AG10803 (cell line): ENCODE measurements at regions not wholly inside any gene's neighbourhood (a gene's known extent, or its start where the extent isn't known, plus 50 kb on each side); places are given as distances from the start of the nearest gene placed in this dataset.

Experiments used
- DNase-seq: peaks from one replicate; pipeline ENCODE4 v3.0.0; 2010; ENCODE audit warnings: low read depth
- H3K4me3 ChIP-seq: 2 replicates; pipeline ENCODE4 v1.5.1; 2011; ENCODE audit warnings: mild to moderate bottlenecking, low read length, control low read depth
- CTCF ChIP-seq: conservative IDR thresholded peaks from 2 replicates; pipeline ENCODE4 v1.5.1; 2011; ENCODE audit warnings: mild to moderate bottlenecking, low read length, control low read depth, inconsistent platforms

GRCh38 chr12:111166779-111167540 lies 201.9 kb downstream of the PHETA1 start:
- H3K4me3 ChIP-seq, result no peak overlapping the region
- DNase-seq, result no peak

DNA sequence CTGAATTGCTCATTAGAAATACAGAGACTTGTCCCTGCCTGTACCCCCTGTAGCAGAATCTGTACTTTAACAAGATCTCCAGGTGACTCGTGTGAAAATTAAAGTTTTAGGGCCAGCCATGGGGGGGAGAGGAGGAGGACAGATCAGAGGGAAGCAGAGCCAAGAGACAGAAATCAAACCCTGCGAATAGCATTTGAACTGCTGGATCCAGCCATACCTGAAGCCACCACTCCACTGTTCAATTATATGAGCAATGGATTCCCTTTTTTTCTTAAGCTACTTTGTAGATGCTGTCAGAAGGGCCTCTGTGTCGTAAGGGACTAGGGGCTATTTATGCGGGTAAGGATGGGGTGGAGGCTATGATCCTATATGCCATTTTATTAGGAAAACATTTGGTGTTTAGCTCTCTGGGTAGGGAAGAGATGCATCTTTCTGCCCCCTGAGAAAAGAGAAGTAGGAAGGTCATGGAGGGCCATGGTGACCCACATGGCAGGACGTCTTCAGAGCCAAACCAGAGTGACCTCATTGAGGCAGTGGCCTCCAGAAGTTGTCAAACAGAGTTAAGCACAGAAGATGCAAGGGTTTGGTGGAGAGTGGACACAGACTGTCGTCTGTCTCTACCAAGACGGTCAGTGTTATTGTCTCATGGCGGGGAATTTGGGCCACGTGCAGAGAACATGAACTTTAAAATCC lies 203.9 kb downstream of the PHETA1 start:
- no peak for DNase-seq
- H3K4me3 ChIP-seq, result no peak overlapping the region
- TF ChIP-seq CTCF, result no peak

More at GRCh38 chr12:111166779-111167540, 201.9 kb downstream of the PHETA1 start:
- no peak for TF ChIP-seq CTCF

DNA sequence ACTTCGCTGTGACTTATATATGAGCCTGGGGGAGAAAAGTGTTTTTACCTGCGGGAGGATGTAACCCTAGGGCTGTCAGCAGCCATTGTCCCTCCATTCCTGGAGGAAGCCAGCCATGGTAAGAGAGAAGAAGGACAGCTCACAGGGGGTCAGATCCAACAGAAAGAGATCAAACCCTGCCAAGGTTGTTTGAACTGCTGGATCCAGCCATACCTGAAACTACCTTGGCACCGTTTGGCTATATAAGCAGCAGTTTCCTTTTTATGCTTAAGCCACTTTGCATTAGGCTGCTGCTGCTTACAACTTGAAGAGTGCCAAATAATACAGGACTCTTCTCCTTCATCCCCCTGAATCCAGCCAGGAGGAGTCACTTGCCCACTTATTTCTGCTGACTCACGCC lies 205.5 kb downstream of the PHETA1 start:
- no peak for DNase-seq
- H3K4me3 ChIP-seq, result no peak overlapping the region
- TF ChIP-seq CTCF, result no peak

DNA sequence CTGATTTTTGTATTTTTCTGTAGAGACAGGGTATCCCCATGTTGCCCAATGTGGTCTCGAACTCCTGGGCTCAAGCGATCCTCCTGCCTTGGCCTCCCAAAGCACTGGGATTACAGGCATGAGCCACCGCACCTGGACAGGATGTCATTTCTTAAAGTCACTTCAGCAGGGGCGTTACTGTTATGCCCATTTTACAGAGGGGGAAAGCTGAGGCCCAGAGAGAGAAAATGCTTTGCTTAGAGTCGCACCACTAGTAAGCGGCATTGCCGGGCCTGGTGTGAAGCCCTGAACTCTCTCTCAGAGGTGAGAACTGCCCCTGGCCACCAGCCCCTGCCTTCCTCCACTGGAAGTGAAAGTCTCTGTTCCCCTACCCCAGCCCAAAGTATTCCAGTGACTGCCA lies 207.0 kb downstream of the PHETA1 start:
- TF ChIP-seq CTCF, result no peak
- no peak overlapping the region for H3K4me3 ChIP-seq
- no peak for DNase-seq

- no peak overlapping the region for H3K4me3 ChIP-seq
- no peak for DNase-seq
- no peak for TF ChIP-seq CTCF
Observed at GRCh38 chr12:111160350-111161241, 208.3 kb downstream of the PHETA1 start.

- DNase-seq, result no peak
- no peak overlapping the region for H3K4me3 ChIP-seq
- TF ChIP-seq CTCF, result no peak
Observed at GRCh38 chr12:111158992-111159391, 209.9 kb downstream of the PHETA1 start.
